ENCODE measurements at regions not wholly inside any gene's neighbourhood (a gene's known extent, or its start where the extent isn't known, plus 50 kb on each side); places are given as distances from the start of the nearest gene placed in this dataset.

DNA sequence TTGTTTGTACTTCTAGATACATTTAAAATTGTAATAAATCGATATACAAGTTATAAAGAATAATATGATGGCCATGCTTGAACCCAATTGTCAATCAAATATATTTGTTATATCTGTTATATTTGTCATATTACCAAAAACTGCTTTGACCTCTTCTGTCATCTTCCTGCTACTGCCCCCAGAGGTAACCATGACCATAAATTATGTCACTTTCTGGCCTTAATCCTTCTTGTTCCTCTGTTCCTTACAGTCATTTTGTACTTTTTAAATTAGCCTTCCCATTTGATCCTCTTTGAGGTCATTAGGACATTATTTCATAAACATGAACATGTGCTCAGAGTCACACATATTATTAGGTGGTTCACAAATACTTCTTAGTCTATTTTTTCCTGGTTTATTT lies 124.7 kb downstream of the HFE start:
- no peak for TF ChIP-seq POLR2AphosphoS5 (IDR thresholded peaks at IDR 0.05; ENCODE audit: low read depth, low read length)
- no peak for TF ChIP-seq POLR2A (IDR thresholded peaks at IDR 0.05; ENCODE audit: low read depth, low read length)
- no peak for TF ChIP-seq SPI1 (IDR thresholded peaks at IDR 0.05; ENCODE audit: low read depth, low read length)
- no peak for TF ChIP-seq PAX5 (IDR thresholded peaks at IDR 0.05; ENCODE audit: insufficient read depth, low read length, severe bottlenecking)

Data from GM12891 (cell line).